ENCODE measurements at regions not wholly inside any gene's neighbourhood (a gene's known extent, or its start where the extent isn't known, plus 50 kb on each side); places are given as distances from the start of the nearest gene placed in this dataset.

GRCh38 chr7:85483177-85483576, 296.3 kb upstream of the SEMA3D start:
- no peaks in the 10 kb centered on the region for H3K9me3 Mint-ChIP-seq
- no peak for TF ChIP-seq CTCF (conservative IDR thresholded peaks at IDR 0.05)
- no peak for DNase-seq (ENCODE audit: low read depth, low spot score)
- H3K4me3 Mint-ChIP-seq = no peak overlapping the region
- no peaks in the 10 kb centered on the region for H3K27me3 Mint-ChIP-seq (ENCODE audit: low read depth)
- H3K4me1 Mint-ChIP-seq = peaks cover 10% of the 10 kb centered on the region
- H3K27ac Mint-ChIP-seq (ENCODE audit: unreplicated experiment) = no peak overlapping the region
- no peaks in the 10 kb centered on the region for H3K36me3 Mint-ChIP-seq (ENCODE audit: low read depth)

DNA sequence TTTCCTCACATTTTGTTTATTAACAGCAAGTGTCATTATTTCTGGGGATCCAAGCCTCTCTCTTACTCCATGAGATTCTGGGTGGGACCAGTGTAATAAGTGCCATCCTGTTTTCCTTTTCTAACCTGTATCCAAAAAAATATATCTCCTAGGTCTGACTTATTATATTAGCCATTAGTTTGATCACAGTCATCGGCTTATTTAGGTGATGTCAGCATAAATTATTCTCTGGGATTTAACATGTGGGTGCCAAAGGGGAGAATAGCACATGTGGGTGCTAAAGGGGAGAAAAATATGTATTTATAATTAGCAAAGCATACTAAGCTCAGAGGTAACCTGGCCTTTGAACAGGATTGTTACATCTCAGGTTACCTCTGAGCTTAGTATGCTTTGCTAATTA, 293.8 kb upstream of the SEMA3D start:
- no peak for DNase-seq (ENCODE audit: low read depth, low spot score)
- Mint-ChIP-seq H3K27me3 (ENCODE audit: low read depth) (no peaks in the 10 kb centered on the region), H3K4me3 (no peak overlapping the region), H3K36me3 (ENCODE audit: low read depth) (no peaks in the 10 kb centered on the region), H3K9me3 (no peaks in the 10 kb centered on the region), H3K4me1 (peaks cover 12% of the 10 kb centered on the region), H3K27ac (ENCODE audit: unreplicated experiment) (no peak overlapping the region)
- no peak for TF ChIP-seq CTCF (conservative IDR thresholded peaks at IDR 0.05)

DNA sequence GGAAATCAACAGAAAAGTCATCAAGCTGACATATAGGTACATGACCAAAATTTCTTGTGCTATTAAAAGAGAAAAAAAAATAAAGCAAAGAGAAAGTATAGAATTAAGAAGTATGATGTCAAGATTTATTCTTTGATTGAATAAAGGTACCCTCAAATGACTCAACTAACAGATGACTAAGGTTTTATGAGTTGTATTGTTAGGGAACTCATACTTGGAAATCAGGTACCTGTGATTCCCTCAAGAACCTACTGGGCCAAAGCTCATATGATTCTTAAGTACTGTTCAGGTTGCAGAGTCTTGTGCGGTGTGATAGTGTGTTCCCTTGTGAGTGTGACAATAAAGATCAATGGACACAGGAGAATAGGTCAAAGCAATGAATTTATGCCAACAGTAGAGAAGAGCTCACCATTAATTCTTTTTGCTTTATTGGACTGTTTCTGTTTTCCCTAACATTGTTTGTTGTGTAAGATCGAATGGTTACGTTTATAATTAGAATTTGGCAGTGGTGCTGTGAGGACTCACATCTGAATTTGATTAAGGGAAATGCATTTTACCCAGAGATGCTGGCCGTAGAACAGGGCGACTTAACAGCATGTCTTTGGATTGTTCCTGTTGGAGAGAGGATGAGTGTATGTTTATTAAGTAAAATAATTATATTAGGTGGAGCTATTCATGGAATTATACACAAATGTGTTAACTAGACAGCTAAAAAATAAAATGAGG, 293.2 kb upstream of the SEMA3D start:
- no peak overlapping the region for H3K27ac Mint-ChIP-seq (ENCODE audit: unreplicated experiment)
- H3K9me3 Mint-ChIP-seq = no peaks in the 10 kb centered on the region
- no peaks in the 10 kb centered on the region for H3K27me3 Mint-ChIP-seq (ENCODE audit: low read depth)
- no peaks in the 10 kb centered on the region for H3K36me3 Mint-ChIP-seq (ENCODE audit: low read depth)
- H3K4me1 Mint-ChIP-seq = peaks cover 12% of the 10 kb centered on the region
- no peak for DNase-seq (ENCODE audit: low read depth, low spot score)
- TF ChIP-seq CTCF (conservative IDR thresholded peaks at IDR 0.05) = no peak
- H3K4me3 Mint-ChIP-seq = no peak overlapping the region

DNA sequence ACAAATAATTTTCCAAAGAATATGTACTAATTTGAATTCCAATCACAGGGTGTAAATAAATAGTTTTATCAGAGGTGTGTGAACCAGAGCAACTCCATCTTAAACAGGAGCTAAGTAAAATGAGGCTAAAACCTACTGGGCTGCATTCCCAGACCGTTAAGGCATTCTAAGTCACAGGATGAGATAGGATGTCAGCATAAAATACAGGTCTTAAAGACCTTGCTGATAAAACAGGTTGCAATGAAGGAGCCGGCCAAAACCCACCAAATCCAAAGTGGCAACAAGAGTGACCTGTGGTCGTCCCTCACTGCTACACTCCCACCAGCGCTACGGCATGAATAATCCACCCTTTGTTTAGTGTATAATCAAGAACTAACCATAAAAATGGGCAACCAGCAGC, 291.7 kb upstream of the SEMA3D start:
- no peak for DNase-seq (ENCODE audit: low read depth, low spot score)
- H3K27me3 Mint-ChIP-seq (ENCODE audit: low read depth) = no peaks in the 10 kb centered on the region
- peaks cover 12% of the 10 kb centered on the region for H3K4me1 Mint-ChIP-seq
- no peak for TF ChIP-seq CTCF (conservative IDR thresholded peaks at IDR 0.05)
- H3K9me3 Mint-ChIP-seq = no peaks in the 10 kb centered on the region
- H3K27ac Mint-ChIP-seq (ENCODE audit: unreplicated experiment) = peak overlapping the region; percentile 27
- no peaks in the 10 kb centered on the region for H3K36me3 Mint-ChIP-seq (ENCODE audit: low read depth)
- H3K4me3 Mint-ChIP-seq = no peak overlapping the region

GRCh38 chr7:85475476-85475875, 288.6 kb upstream of the SEMA3D start:
- TF ChIP-seq CTCF (conservative IDR thresholded peaks at IDR 0.05) = no peak
- no peak overlapping the region for H3K4me3 Mint-ChIP-seq
- no peak for DNase-seq (ENCODE audit: low read depth, low spot score)
- no peak overlapping the region for H3K27ac Mint-ChIP-seq (ENCODE audit: unreplicated experiment)
- H3K36me3 Mint-ChIP-seq (ENCODE audit: low read depth) = no peaks in the 10 kb centered on the region
- no peaks in the 10 kb centered on the region for H3K9me3 Mint-ChIP-seq
- peaks cover 33% of the 10 kb centered on the region for H3K4me1 Mint-ChIP-seq
- H3K27me3 Mint-ChIP-seq (ENCODE audit: low read depth) = no peaks in the 10 kb centered on the region

Data from neural crest cell (in vitro differentiated cells).